ENCODE measurements at regions not wholly inside any gene's neighbourhood (a gene's known extent, or its start where the extent isn't known, plus 50 kb on each side); places are given as distances from the start of the nearest gene placed in this dataset.

DNA sequence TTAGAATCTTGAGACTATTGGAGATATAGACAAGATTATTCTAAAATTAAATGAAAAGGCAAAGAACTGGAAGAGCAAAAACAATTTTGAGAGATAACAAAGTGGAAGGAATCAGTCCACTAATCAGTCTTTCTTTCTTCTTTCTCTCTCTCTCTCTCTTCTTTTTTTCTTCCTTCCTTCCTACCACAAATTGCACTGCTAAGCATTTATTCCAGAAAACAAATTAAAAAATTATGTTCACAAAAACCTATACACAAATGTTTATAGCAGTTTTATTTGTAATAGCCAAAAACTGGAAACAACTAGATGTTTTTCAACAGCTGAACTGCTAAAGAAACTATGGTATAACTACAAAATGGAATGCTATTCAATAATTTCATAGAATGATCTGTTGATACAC is 291.9 kb upstream of the FTMT start:
- Histone ChIP-seq H3K79me2 (ENCODE audit: control insufficient read depth, insufficient read depth, low read length) (no peaks in the 10 kb centered on the region), H4K20me1 (replicated peaks; ENCODE audit: control insufficient read depth, insufficient read depth, low read length) (no peaks in the 10 kb centered on the region), H3K27ac (ENCODE audit: extremely low read depth, low read depth, low read length) (no peak overlapping the region), H3K27me3 (ENCODE audit: control insufficient read depth in 2 of 2, insufficient read depth in 2 of 2, low read length in 2 of 2) (no peaks in the 10 kb centered on the region), H3K9me1 (ENCODE audit: control insufficient read depth, insufficient read depth, low read length) (no peaks in the 10 kb centered on the region), H3K4me3 (no peak overlapping the region), H3K4me2 (ENCODE audit: insufficient read depth, low read length) (no peak overlapping the region), H3K36me3 (ENCODE audit: control insufficient read depth, insufficient read depth, low read length) (no peaks in the 10 kb centered on the region), H3K9me3 (replicated peaks; ENCODE audit: control insufficient read depth, insufficient read depth, low read depth, low read length) (no peaks in the 10 kb centered on the region), H3K4me1 (replicated peaks in 1 of 2; ENCODE audit: control insufficient read depth in 2 of 2, insufficient read depth in 2 of 2, low read length in 2 of 2) (no peaks in the 10 kb centered on the region), H2AFZ (ENCODE audit: low read depth, low read length) (no peak overlapping the region), H3K9ac (ENCODE audit: insufficient read depth in 1 of 2, low read depth in 2 of 2, low read length in 2 of 2) (no peak overlapping the region)
- BruUV-seq (replicated peaks): no TSS peak
- no peak for TF ChIP-seq HDAC3 (IDR thresholded peaks at IDR 0.05; ENCODE audit: borderline replicate concordance, partially characterized antibody)
- no peak for TF ChIP-seq FOXP1 (CRISPR knock-in tag; IDR thresholded peaks at IDR 0.05)
- TF ChIP-seq NFIX (CRISPR knock-in tag; IDR thresholded peaks at IDR 0.05; ENCODE audit: low read depth): no peak
- TF ChIP-seq, protein P1, sequence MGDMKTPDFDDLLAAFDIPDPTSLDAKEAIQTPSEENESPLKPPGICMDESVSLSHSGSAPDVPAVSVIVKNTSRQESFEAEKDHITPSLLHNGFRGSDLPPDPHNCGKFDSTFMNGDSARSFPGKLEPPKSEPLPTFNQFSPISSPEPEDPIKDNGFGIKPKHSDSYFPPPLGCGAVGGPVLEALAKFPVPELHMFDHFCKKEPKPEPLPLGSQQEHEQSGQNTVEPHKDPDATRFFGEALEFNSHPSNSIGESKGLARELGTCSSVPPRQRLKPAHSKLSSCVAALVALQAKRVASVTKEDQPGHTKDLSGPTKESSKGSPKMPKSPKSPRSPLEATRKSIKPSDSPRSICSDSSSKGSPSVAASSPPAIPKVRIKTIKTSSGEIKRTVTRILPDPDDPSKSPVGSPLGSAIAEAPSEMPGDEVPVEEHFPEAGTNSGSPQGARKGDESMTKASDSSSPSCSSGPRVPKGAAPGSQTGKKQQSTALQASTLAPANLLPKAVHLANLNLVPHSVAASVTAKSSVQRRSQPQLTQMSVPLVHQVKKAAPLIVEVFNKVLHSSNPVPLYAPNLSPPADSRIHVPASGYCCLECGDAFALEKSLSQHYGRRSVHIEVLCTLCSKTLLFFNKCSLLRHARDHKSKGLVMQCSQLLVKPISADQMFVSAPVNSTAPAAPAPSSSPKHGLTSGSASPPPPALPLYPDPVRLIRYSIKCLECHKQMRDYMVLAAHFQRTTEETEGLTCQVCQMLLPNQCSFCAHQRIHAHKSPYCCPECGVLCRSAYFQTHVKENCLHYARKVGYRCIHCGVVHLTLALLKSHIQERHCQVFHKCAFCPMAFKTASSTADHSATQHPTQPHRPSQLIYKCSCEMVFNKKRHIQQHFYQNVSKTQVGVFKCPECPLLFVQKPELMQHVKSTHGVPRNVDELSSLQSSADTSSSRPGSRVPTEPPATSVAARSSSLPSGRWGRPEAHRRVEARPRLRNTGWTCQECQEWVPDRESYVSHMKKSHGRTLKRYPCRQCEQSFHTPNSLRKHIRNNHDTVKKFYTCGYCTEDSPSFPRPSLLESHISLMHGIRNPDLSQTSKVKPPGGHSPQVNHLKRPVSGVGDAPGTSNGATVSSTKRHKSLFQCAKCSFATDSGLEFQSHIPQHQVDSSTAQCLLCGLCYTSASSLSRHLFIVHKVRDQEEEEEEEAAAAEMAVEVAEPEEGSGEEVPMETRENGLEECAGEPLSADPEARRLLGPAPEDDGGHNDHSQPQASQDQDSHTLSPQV (IDR thresholded peaks at IDR 0.05): no peak
- no peak for TF ChIP-seq MAZ (CRISPR knock-in tag; conservative IDR thresholded peaks at IDR 0.05 in 1 of 2, IDR thresholded peaks at IDR 0.05 in 1 of 2)
- TF ChIP-seq TGIF2 (CRISPR knock-in tag; IDR thresholded peaks at IDR 0.05): no peak
- no peak for TF ChIP-seq KLF13 (tag; IDR thresholded peaks at IDR 0.05; ENCODE audit: borderline replicate concordance, low read depth)
- no peak for TF ChIP-seq EP400 (IDR thresholded peaks at IDR 0.05)
- TF ChIP-seq POLR2AphosphoS5 (IDR thresholded peaks at IDR 0.05; ENCODE audit: control insufficient read depth, insufficient read depth, low read depth, low read length): no peak
- TF ChIP-seq NBN (IDR thresholded peaks at IDR 0.05; ENCODE audit: low read depth): no peak
- FAIRE-seq: no peak
- no peak for DNase-seq (ENCODE audit: extremely low read depth in 1 of 4, low spot score in 3 of 4)
- in situ Hi-C loops (cut with MboI) (no loop called here), intact Hi-C loops (cut with micrococcal nuclease) (no loop called here)
- ChIA-PET CTCF (ENCODE audit: low intra/inter-chr PET ratio) (no interaction called here), POLR2A (no interaction called here)
- ATAC-seq: no peak

Measured in K562 (cell line).